ENCODE measurements at regions not wholly inside any gene's neighbourhood (a gene's known extent, or its start where the extent isn't known, plus 50 kb on each side); places are given as distances from the start of the nearest gene placed in this dataset.

GRCh38 chr13:105740739-105741138 lies 794.7 kb downstream of the EFNB2 start:
- no peaks in the 10 kb centered on the region for H3K9me3 Mint-ChIP-seq
- WGBS, 2 experiments (ENCODE audit: insufficient coverage in 1 of 2, insufficient read length in 1 of 2): 70 to 73% methylated on average over 3 to 6 of the region's 6 CpGs
- no peak overlapping the region for H3K27ac ChIP-seq (ENCODE audit: low read depth, low read length)
- no peak overlapping the region for H3K27ac Mint-ChIP-seq
- H3K4me1 ChIP-seq (ENCODE audit: control insufficient read depth, insufficient read depth, low read length): no peaks in the 10 kb centered on the region
- no peaks in the 10 kb centered on the region for H3K36me3 ChIP-seq (ENCODE audit: control insufficient read depth, insufficient read depth, low read length)
- no peak overlapping the region for H3K9ac ChIP-seq (ENCODE audit: extremely low read depth, low read length, poor library complexity, severe bottlenecking)
- H3K27me3 Mint-ChIP-seq (ENCODE audit: insufficient read depth): no peaks in the 10 kb centered on the region
- TF ChIP-seq CTCF (conservative IDR thresholded peaks at IDR 0.05): no peak
- H3K4me3 ChIP-seq (ENCODE audit: low read length): no peak overlapping the region
- no peaks in the 10 kb centered on the region for H3K27me3 ChIP-seq (ENCODE audit: control insufficient read depth, insufficient read depth, low read length, poor library complexity, severe bottlenecking)
- DNase-seq: no peak
- no peaks in the 10 kb centered on the region for H3K9me3 ChIP-seq (ENCODE audit: control insufficient read depth, low read length)
- H3K4me1 Mint-ChIP-seq: no peaks in the 10 kb centered on the region
- H3K4me3 Mint-ChIP-seq: no peak overlapping the region
- H3K36me3 Mint-ChIP-seq (ENCODE audit: low read depth): no peaks in the 10 kb centered on the region

GRCh38 chr13:105737688-105738087 lies 797.8 kb downstream of the EFNB2 start:
- no peak overlapping the region for H3K4me3 Mint-ChIP-seq
- no peaks in the 10 kb centered on the region for H3K27me3 ChIP-seq (ENCODE audit: control insufficient read depth, insufficient read depth, low read length, poor library complexity, severe bottlenecking)
- H3K4me1 ChIP-seq (ENCODE audit: control insufficient read depth, insufficient read depth, low read length): no peaks in the 10 kb centered on the region
- no peaks in the 10 kb centered on the region for H3K9me3 Mint-ChIP-seq
- H3K4me1 Mint-ChIP-seq: no peaks in the 10 kb centered on the region
- no peak overlapping the region for H3K27ac Mint-ChIP-seq
- H3K27ac ChIP-seq (ENCODE audit: low read depth, low read length): no peak overlapping the region
- H3K9me3 ChIP-seq (ENCODE audit: control insufficient read depth, low read length): no peaks in the 10 kb centered on the region
- WGBS, 2 experiments (ENCODE audit: insufficient coverage in 1 of 2, insufficient read length in 1 of 2): 82 to 86% methylated on average over 1 of the region's 1 CpG
- TF ChIP-seq CTCF (conservative IDR thresholded peaks at IDR 0.05): no peak
- no peaks in the 10 kb centered on the region for H3K36me3 Mint-ChIP-seq (ENCODE audit: low read depth)
- H3K9ac ChIP-seq (ENCODE audit: extremely low read depth, low read length, poor library complexity, severe bottlenecking): no peak overlapping the region
- no peaks in the 10 kb centered on the region for H3K27me3 Mint-ChIP-seq (ENCODE audit: insufficient read depth)
- no peaks in the 10 kb centered on the region for H3K36me3 ChIP-seq (ENCODE audit: control insufficient read depth, insufficient read depth, low read length)
- no peak for DNase-seq
- H3K4me3 ChIP-seq (ENCODE audit: low read length): no peak overlapping the region

GRCh38 chr13:105735281-105735680 lies 800.2 kb downstream of the EFNB2 start:
- Mint-ChIP-seq H3K9me3 (no peaks in the 10 kb centered on the region), H3K4me3 (no peak overlapping the region), H3K27ac (no peak overlapping the region), H3K4me1 (no peaks in the 10 kb centered on the region), H3K27me3 (ENCODE audit: insufficient read depth) (no peaks in the 10 kb centered on the region), H3K36me3 (ENCODE audit: low read depth) (no peaks in the 10 kb centered on the region)
- Histone ChIP-seq H3K36me3 (ENCODE audit: control insufficient read depth, insufficient read depth, low read length) (no peaks in the 10 kb centered on the region), H3K27me3 (ENCODE audit: control insufficient read depth, insufficient read depth, low read length, poor library complexity, severe bottlenecking) (no peaks in the 10 kb centered on the region), H3K27ac (ENCODE audit: low read depth, low read length) (no peak overlapping the region), H3K4me3 (ENCODE audit: low read length) (no peak overlapping the region), H3K4me1 (ENCODE audit: control insufficient read depth, insufficient read depth, low read length) (no peaks in the 10 kb centered on the region), H3K9me3 (ENCODE audit: control insufficient read depth, low read length) (no peaks in the 10 kb centered on the region), H3K9ac (ENCODE audit: extremely low read depth, low read length, poor library complexity, severe bottlenecking) (no peak overlapping the region)
- TF ChIP-seq CTCF (conservative IDR thresholded peaks at IDR 0.05): no peak
- no peak for DNase-seq
- 90 to 100% methylated on average over 1 of the region's 1 CpG for WGBS, 2 experiments (ENCODE audit: insufficient coverage in 1 of 2, insufficient read length in 1 of 2)

Measured in endodermal cell (in vitro differentiated cells).